Neural cell (in vitro differentiated cells): ENCODE measurements at regions not wholly inside any gene's neighbourhood (a gene's known extent, or its start where the extent isn't known, plus 50 kb on each side); places are given as distances from the start of the nearest gene placed in this dataset.

Source experiments
- H2AFZ ChIP-seq: fragments of 200-600, 300-800 bp; sonication (generic), shearing (Covaris generic); 2 replicates; pipeline ENCODE4 v1.6.0; 2014; ENCODE audit warnings: low read depth, mild to moderate bottlenecking, antibody characterized with exemption, low read length, moderate library complexity
- H3F3A ChIP-seq: fragments of 200-600 bp; shearing (Covaris generic); 2 replicates; pipeline ENCODE4 v1.6.1; 2016; ENCODE audit warnings: mild to moderate bottlenecking, moderate library complexity, mixed read lengths, antibody characterized with exemption, low read length; ENCODE audit not compliant: insufficient read depth, poor library complexity, severe bottlenecking
- H3K27ac ChIP-seq: fragments of 200-600, 300-800 bp; sonication (generic), shearing (Covaris generic); 2 replicates; pipeline ENCODE4 v1.5.1; 2014; ENCODE audit warnings: mild to moderate bottlenecking, low read length, moderate library complexity
- H3K27me3 ChIP-seq: fragments of 300-800, 200-600 bp; sonication (generic), shearing (Covaris generic); 2 replicates; pipeline ENCODE4 v1.6.0; 2014; ENCODE audit warnings: mild to moderate bottlenecking, low read depth, low read length, moderate library complexity; ENCODE audit not compliant: insufficient read depth
- H3K36me3 ChIP-seq: fragments of 300-800, 200-600 bp; sonication (generic), shearing (Covaris generic); 2 replicates; pipeline ENCODE4 v1.5.1; 2014; ENCODE audit warnings: mild to moderate bottlenecking, antibody characterized with exemption, low read length, moderate library complexity; ENCODE audit not compliant: insufficient read depth
- H3K4me2 ChIP-seq: fragments of 300-800, 200-600 bp; sonication (generic), shearing (Covaris generic); 2 replicates; pipeline ENCODE4 v1.6.0; 2014; ENCODE audit warnings: mild to moderate bottlenecking, low read length
- H3K4me3 ChIP-seq: fragments of 300-800, 200-600 bp; sonication (generic), shearing (Covaris generic); 2 replicates; pipeline ENCODE4 v1.5.1; 2014; ENCODE audit warnings: mild to moderate bottlenecking, low read length, moderate library complexity
- H3K79me2 ChIP-seq: fragments of 200-600 bp; shearing (Covaris generic); replicated peaks from 2 replicates; pipeline ENCODE4 v1.6.0; 2014; ENCODE audit warnings: mild to moderate bottlenecking, low read length, moderate library complexity; ENCODE audit not compliant: insufficient read depth
- H3K9ac ChIP-seq: fragments of 300-800, 200-600 bp; sonication (generic), shearing (Covaris generic); 2 replicates; pipeline ENCODE4 v1.6.1; 2016; ENCODE audit warnings: mild to moderate bottlenecking, low read length, mixed read lengths
- H3K9me2 ChIP-seq: fragments of 200-600 bp; shearing (Covaris generic); 2 replicates; pipeline ENCODE4 v1.6.1; 2016; ENCODE audit warnings: mild to moderate bottlenecking, low read length, mixed read lengths; ENCODE audit not compliant: insufficient read depth
- H3K9me3 ChIP-seq: fragments of 200-600, 300-800 bp; sonication (generic), shearing (Covaris generic); 2 replicates; pipeline ENCODE4 v1.6.1; 2016; ENCODE audit warnings: mild to moderate bottlenecking, mixed run types, low read length, moderate library complexity, mixed read lengths
- H4K20me1 ChIP-seq: fragments of 200-600 bp; shearing (Covaris generic); 2 replicates; pipeline ENCODE4 v1.6.1; 2016; ENCODE audit warnings: mild to moderate bottlenecking, mixed run types; ENCODE audit not compliant: insufficient read depth
- CTCF ChIP-seq: fragments of 450-650 bp; IDR thresholded peaks from 2 replicates; pipeline ENCODE4 v1.5.1; 2014; ENCODE audit warnings: antibody characterized with exemption, mild to moderate bottlenecking, moderate library complexity; ENCODE audit not compliant: poor library complexity, severe bottlenecking
- EP300 ChIP-seq: fragments of 450-650 bp; conservative IDR thresholded peaks from 2 replicates; pipeline ENCODE4 v1.6.1; 2014; ENCODE audit warnings: antibody characterized with exemption, mild to moderate bottlenecking, moderate library complexity; ENCODE audit not compliant: poor library complexity, severe bottlenecking
- EZH2 ChIP-seq: fragments of 200-600, 300-800 bp; shearing (Covaris generic), sonication (generic); IDR thresholded peaks from 2 replicates; pipeline ENCODE4 v1.6.1; 2014; ENCODE audit warnings: antibody characterized with exemption, low read length, borderline replicate concordance, mild to moderate bottlenecking; ENCODE audit not compliant: insufficient read depth, poor library complexity, severe bottlenecking
- MXI1 ChIP-seq: fragments of 450-650 bp; conservative IDR thresholded peaks from 2 replicates; pipeline ENCODE4 v1.6.1; 2014; ENCODE audit warnings: antibody characterized with exemption, mild to moderate bottlenecking; ENCODE audit not compliant: poor library complexity, severe bottlenecking
- POLR2AphosphoS5 ChIP-seq: IDR thresholded peaks from 2 replicates; pipeline ENCODE4 v1.6.1; 2012
- RAD21 ChIP-seq: fragments of 450-650 bp; conservative IDR thresholded peaks from 2 replicates; pipeline ENCODE4 v1.6.1; 2014; ENCODE audit warnings: antibody characterized with exemption, mild to moderate bottlenecking, moderate library complexity
- REST ChIP-seq: IDR thresholded peaks from 2 replicates; pipeline ENCODE4 v1.6.1; 2012; ENCODE audit warnings: borderline replicate concordance
- SMC3 ChIP-seq: fragments of 450-650 bp; conservative IDR thresholded peaks from 2 replicates; pipeline ENCODE4 v1.6.1; 2014; ENCODE audit warnings: antibody characterized with exemption, mild to moderate bottlenecking, moderate library complexity; ENCODE audit not compliant: poor library complexity
- TAF1 ChIP-seq: IDR thresholded peaks from 2 replicates; pipeline ENCODE4 v1.6.1; 2012; ENCODE audit warnings: low read depth

GRCh38 chr1:55420026-55420425, 204.9 kb upstream of the USP24 start:
- H3K4me2 ChIP-seq, result no peak overlapping the region

GRCh38 chr1:55418208-55419000, 203.2 kb upstream of the USP24 start:
- Histone ChIP-seq H3K4me3 (no peak overlapping the region), H3K27me3 (no peaks in the 10 kb centered on the region), H3F3A (no peaks in the 10 kb centered on the region), H3K4me2 (no peak overlapping the region), H3K9me2 (no peaks in the 10 kb centered on the region), H3K79me2 (no peaks in the 10 kb centered on the region), H3K27ac (no peak overlapping the region), H4K20me1 (no peaks in the 10 kb centered on the region), H3K9ac (no peak overlapping the region), H3K36me3 (no peaks in the 10 kb centered on the region), H2AFZ (no peak overlapping the region), H3K9me3 (no peaks in the 10 kb centered on the region)
- TF ChIP-seq CTCF, result no peak
- no peak for TF ChIP-seq EP300
- no peak for TF ChIP-seq MXI1
- no peak for TF ChIP-seq REST

More at GRCh38 chr1:55420026-55420425, 204.9 kb upstream of the USP24 start:
- Histone ChIP-seq H4K20me1 (no peaks in the 10 kb centered on the region), H3K79me2 (no peaks in the 10 kb centered on the region), H3K9me2 (no peaks in the 10 kb centered on the region), H3F3A (no peaks in the 10 kb centered on the region), H3K27ac (no peak overlapping the region), H3K27me3 (no peaks in the 10 kb centered on the region), H3K9me3 (no peaks in the 10 kb centered on the region), H3K9ac (no peak overlapping the region), H3K4me3 (no peak overlapping the region), H2AFZ (no peak overlapping the region), H3K36me3 (no peaks in the 10 kb centered on the region)
- TF ChIP-seq EP300 (no peak), SMC3 (no peak), EZH2 (no peak), MXI1 (no peak), TAF1 (no peak), RAD21 (no peak), REST (no peak), POLR2AphosphoS5 (no peak), CTCF (no peak)
